IMR-90 (cell line): ENCODE measurements at regions not wholly inside any gene's neighbourhood (a gene's known extent, or its start where the extent isn't known, plus 50 kb on each side); places are given as distances from the start of the nearest gene placed in this dataset.

Source experiments
- ATAC-seq: fragments of 200-7000 bp; cut with Tn5 transposase; 2 replicates; pipeline ENCODE4 v1.9.1; 2020; ENCODE audit warnings: low read depth, mild to moderate bottlenecking, moderate library complexity
- BruUV-seq: library from RNA; stranded (reverse); fragments of 400-500 nt; replicated peaks from 2 replicates; lab custom pipeline; 2021; lab: Mats Ljungman, UMichigan
- CTCF ChIA-PET: fragments of 300-600 bp; formaldehyde crosslinking; extraction: SDS; loops from one replicate; lab custom pipeline; 2021; ENCODE audit warnings: antibody characterized with exemption; lab: Yijun Ruan, JAX
- POLR2A ChIA-PET: fragments of 300-600 bp; sonication (Branson Sonifier 250); formaldehyde crosslinking; loops from one replicate; lab custom pipeline; 2022; ENCODE audit warnings: antibody characterized with exemption; ENCODE audit not compliant: unreplicated experiment; lab: Charles Lee
- DNase-seq: peaks from one replicate; pipeline ENCODE4 v3.0.0; 2013
- H2AFZ ChIP-seq: replicated peaks from 2 replicates; pipeline ENCODE3; 2013; ENCODE audit warnings: low read length, mild to moderate bottlenecking; ENCODE audit not compliant: poor library complexity
- H2AK5ac ChIP-seq: 2 replicates; pipeline ENCODE4 v1.6.1; 2013; ENCODE audit warnings: low read depth, low read length, inconsistent platforms
- H2AK9ac ChIP-seq: replicated peaks from 2 replicates; pipeline ENCODE3; 2013; ENCODE audit warnings: mild to moderate bottlenecking, low read depth, low read length, moderate library complexity; ENCODE audit not compliant: poor library complexity
- H2BK120ac ChIP-seq: 2 replicates; pipeline ENCODE4 v1.6.1; 2013; ENCODE audit warnings: low read depth, low read length, inconsistent platforms
- H2BK15ac ChIP-seq: 3 replicates; pipeline ENCODE4 v1.6.1; 2013; ENCODE audit warnings: low read depth, low read length, inconsistent platforms
- H2BK20ac ChIP-seq: 2 replicates; pipeline ENCODE4 v1.6.1; 2013; ENCODE audit warnings: low read depth, mild to moderate bottlenecking, inconsistent platforms, low read length, moderate library complexity
- H2BK5ac ChIP-seq: 2 replicates; pipeline ENCODE4 v1.6.1; 2013; ENCODE audit warnings: mild to moderate bottlenecking, low read depth, low read length, inconsistent platforms; ENCODE audit not compliant: poor library complexity, severe bottlenecking
- H3K14ac ChIP-seq: replicated peaks from 2 replicates; pipeline ENCODE4 v1.6.1; 2013; ENCODE audit warnings: low read depth, low read length, inconsistent platforms
- H3K18ac ChIP-seq: 2 replicates; pipeline ENCODE4 v1.6.1; 2013; ENCODE audit warnings: low read depth, low read length, control low read depth
- H3K23ac ChIP-seq: 2 replicates; pipeline ENCODE4 v1.6.1; 2013; ENCODE audit warnings: low read depth, low read length, inconsistent platforms
- H3K27ac ChIP-seq: 2 replicates; pipeline ENCODE4 v1.5.1; 2013; ENCODE audit warnings: mild to moderate bottlenecking, control low read depth, low read length; ENCODE audit not compliant: insufficient read depth
- H3K27me3 ChIP-seq: 2 replicates; pipeline ENCODE4 v1.6.1; 2013; ENCODE audit warnings: low read length; ENCODE audit not compliant: control insufficient read depth, insufficient read depth
- H3K36me3 ChIP-seq: 2 replicates; pipeline ENCODE4 v1.6.1; 2013; ENCODE audit warnings: low read length, mixed read lengths; ENCODE audit not compliant: control insufficient read depth, insufficient read depth
- H3K4ac ChIP-seq: 2 replicates; pipeline ENCODE4 v1.6.1; 2013; ENCODE audit warnings: low read depth, low read length, inconsistent platforms
- H3K4me1 ChIP-seq: 2 replicates; pipeline ENCODE4 v1.6.1; 2013; ENCODE audit warnings: low read length, mixed read lengths; ENCODE audit not compliant: control insufficient read depth, insufficient read depth
- H3K4me2 ChIP-seq: 2 replicates; pipeline ENCODE4 v1.6.1; 2013; ENCODE audit warnings: low read depth, mild to moderate bottlenecking, control low read depth, low read length, moderate library complexity
- H3K4me3 ChIP-seq: 2 replicates; pipeline ENCODE4 v1.5.1; 2013; ENCODE audit warnings: low read depth, mild to moderate bottlenecking, control low read depth, low read length, moderate library complexity; ENCODE audit not compliant: insufficient read depth
- H3K56ac ChIP-seq: 2 replicates; pipeline ENCODE4 v1.6.1; 2013; ENCODE audit warnings: low read length, inconsistent platforms; ENCODE audit not compliant: insufficient read depth; ENCODE audit errors: extremely low read depth
- H3K79me1 ChIP-seq, 2 experiments: 2 replicates each; pipeline ENCODE4 v1.6.1; 2013; ENCODE audit warnings: low read length in 2 of 2, inconsistent platforms in 1 of 2, low read depth in 1 of 2
- H3K9ac ChIP-seq: 2 replicates; pipeline ENCODE4 v1.6.1; 2013; ENCODE audit warnings: low read depth, low read length, control low read depth
- H3K9me1 ChIP-seq: 2 replicates; pipeline ENCODE4 v1.6.1; 2013; ENCODE audit warnings: low read length, inconsistent platforms; ENCODE audit not compliant: insufficient read depth
- H3K9me3 ChIP-seq: 2 replicates; pipeline ENCODE4 v1.6.1; 2013; ENCODE audit warnings: low read length; ENCODE audit not compliant: control insufficient read depth, insufficient read depth
- H4K20me1 ChIP-seq: 2 replicates; pipeline ENCODE4 v1.6.1; 2013; ENCODE audit warnings: low read length, inconsistent platforms; ENCODE audit not compliant: insufficient read depth
- H4K5ac ChIP-seq: 2 replicates; pipeline ENCODE4 v1.6.1; 2013; ENCODE audit warnings: mild to moderate bottlenecking, low read depth, low read length, control low read depth
- H4K8ac ChIP-seq, 2 experiments: 2 replicates each; pipeline ENCODE4 v1.6.1; 2013; ENCODE audit warnings: low read depth in 2 of 2, low read length in 2 of 2, control low read depth in 1 of 2, inconsistent platforms in 1 of 2
- H4K91ac ChIP-seq: 2 replicates; pipeline ENCODE4 v1.6.1; 2013; ENCODE audit warnings: low read depth, low read length, inconsistent platforms; ENCODE audit not compliant: insufficient read depth
- BHLHE40 ChIP-seq: fragments of 150-350 bp; IDR thresholded peaks from 2 replicates; pipeline ENCODE4 v1.6.1; 2016; ENCODE audit warnings: mild to moderate bottlenecking, low read depth, low read length
- CEBPB ChIP-seq: IDR thresholded peaks from 2 replicates; pipeline ENCODE4 v1.6.1; 2012; ENCODE audit warnings: low read depth, low read length, improper control_type of control experiment
- CHD1 ChIP-seq: IDR thresholded peaks from 2 replicates; pipeline ENCODE4 v1.6.1; 2012; ENCODE audit warnings: low read depth, low read length, improper control_type of control experiment
- CTCF ChIP-seq: conservative IDR thresholded peaks from 2 replicates; pipeline ENCODE4 v1.5.1; 2012; ENCODE audit warnings: mild to moderate bottlenecking, low read depth, low read length, improper control_type of control experiment
- ELK1 ChIP-seq: fragments of 150-350 bp; IDR thresholded peaks from 2 replicates; pipeline ENCODE4 v1.6.1; 2016; ENCODE audit warnings: low read depth, mild to moderate bottlenecking, low read length, moderate library complexity, borderline replicate concordance
- FOS ChIP-seq: fragments of 150-350 bp; IDR thresholded peaks from 2 replicates; pipeline ENCODE4 v1.6.1; 2016; ENCODE audit warnings: low read depth, low read length
- MAFK ChIP-seq: IDR thresholded peaks from 2 replicates; pipeline ENCODE4 v1.6.1; 2012; ENCODE audit warnings: low read depth, low read length, improper control_type of control experiment
- MAZ ChIP-seq: IDR thresholded peaks from 2 replicates; pipeline ENCODE4 v1.6.1; 2012; ENCODE audit warnings: low read depth, mild to moderate bottlenecking, low read length, improper control_type of control experiment, moderate library complexity, borderline replicate concordance
- MXI1 ChIP-seq: IDR thresholded peaks from 2 replicates; pipeline ENCODE4 v1.6.1; 2012; ENCODE audit warnings: low read depth, mild to moderate bottlenecking, low read length, moderate library complexity, borderline replicate concordance
- NFE2L2 ChIP-seq: fragments of 150-350 bp; IDR thresholded peaks from 2 replicates; pipeline ENCODE4 v1.6.1; 2016; ENCODE audit warnings: low read depth, mild to moderate bottlenecking, low read length
- POLR2A ChIP-seq: IDR thresholded peaks from 2 replicates; pipeline ENCODE4 v1.6.1; 2012; ENCODE audit warnings: mild to moderate bottlenecking, low read depth, low read length
- RAD21 ChIP-seq: IDR thresholded peaks from 2 replicates; pipeline ENCODE4 v1.6.1; 2012; ENCODE audit warnings: low read length, improper control_type of control experiment
- RCOR1 ChIP-seq: IDR thresholded peaks from 2 replicates; pipeline ENCODE4 v1.6.1; 2012; ENCODE audit warnings: mild to moderate bottlenecking, low read length, improper control_type of control experiment; ENCODE audit not compliant: insufficient replicate concordance
- RFX5 ChIP-seq: IDR thresholded peaks from 2 replicates; pipeline ENCODE4 v1.8.0; 2012; ENCODE audit warnings: low read depth, mild to moderate bottlenecking, low read length, moderate library complexity
- SMC3 ChIP-seq: fragments of 150-350 bp; IDR thresholded peaks from 2 replicates; pipeline ENCODE4 v1.6.1; 2016; ENCODE audit warnings: low read depth, mild to moderate bottlenecking, antibody characterized with exemption, low read length, moderate library complexity
- USF2 ChIP-seq: fragments of 150-350 bp; IDR thresholded peaks from 2 replicates; pipeline ENCODE4 v1.6.1; 2017; ENCODE audit warnings: mild to moderate bottlenecking, antibody characterized with exemption, low read length, low read depth
- WGBS, 2 experiments: methylation state at CpG; one replicate each; pipeline versions ENCODE4 v1.1.5 to v1.1.7; 2013; ENCODE audit warnings: missing lambda C conversion rate in 2 of 2; ENCODE audit not compliant: insufficient read length in 1 of 2; ENCODE audit errors: extremely low coverage in 2 of 2; 5-methylcytosine and 5-hydroxymethylcytosine counted together
- dilution Hi-C: fragments of 300-500 bp; cut with HindIII; formaldehyde crosslinking; loops from one replicate; pipeline ENCODE4 v1.14.3; 2018; ENCODE audit warnings: low sequenced_read_pairs; ENCODE audit not compliant: unreplicated experiment
- in situ Hi-C: fragments of 300-500 bp; cut with MboI; formaldehyde crosslinking; loops from 3 replicates; pipeline ENCODE4 v1.14.3; 2019; ENCODE audit warnings: low sequenced_read_pairs, inconsistent platforms, mixed read lengths
- intact Hi-C: fragments of 100-400 bp; cut with micrococcal nuclease; formaldehyde crosslinking; loops from 2 replicates; pipeline ENCODE4 v1.10.0; 2022

GRCh38 chr3:27596921-27597320, 112.7 kb upstream of the SLC4A7 start:
- Histone ChIP-seq H3K4ac (peak overlapping the region; percentile 36; the same call in 1 of the 2 replicates), H2AK5ac (no peak overlapping the region; the same call in 1 of the 2 replicates), H3K9ac (no peak overlapping the region), H3K56ac (no peak overlapping the region), H2BK20ac (0 out of 2 replicates have a peak overlapping the region, but pooled peaks have one; percentile 3), H3K14ac (peak overlapping the region; percentile 65; the same call in 1 of the 2 replicates), H2BK5ac (peak overlapping the region; percentile 47), H2AK9ac (no peak overlapping the region), H3K27me3 (no peaks in the 10 kb centered on the region), H3K4me2 (no peak overlapping the region), H4K20me1 (no peaks in the 10 kb centered on the region), H3K23ac (peak overlapping the region; percentile 60; the same call in 1 of the 2 replicates), H2AFZ (peak overlapping the region; percentile 59), H3K4me1 (peaks cover 4% of the 10 kb centered on the region; the same call in 1 of the 2 replicates), H3K18ac (peak overlapping the region; percentile 10; the same call in 1 of the 2 replicates), H3K27ac (no peak overlapping the region), H4K8ac (no peak overlapping the region), H4K91ac (peak overlapping the region; percentile 21; the same call in 1 of the 2 replicates), H4K5ac (no peak overlapping the region), H3K4me3 (no peak overlapping the region), H2BK15ac (no peak overlapping the region), H3K9me3 (no peaks in the 10 kb centered on the region), H2BK120ac (peak overlapping the region; percentile 49; the same call in 1 of the 2 replicates), H3K79me1 (no peaks in the 10 kb centered on the region), H3K9me1 (peaks cover 6% of the 10 kb centered on the region), H3K36me3 (no peaks in the 10 kb centered on the region)
- DNase-seq (peak; percentile 46), ATAC-seq (no peak; the same call in 1 of the 2 replicates)
- in situ Hi-C loops (no loop called here), dilution Hi-C loops (no loop called here), intact Hi-C loops (no loop called here)
- no TSS peak for BruUV-seq
- POLR2A ChIA-PET: no interaction called here
- whole genome bisulfite sequencing, 2 experiments: no CpG with 5 or more reads among the region's 1 CpG
- TF ChIP-seq MAFK (no peak), RFX5 (no peak), ELK1 (no peak), RAD21 (no peak), SMC3 (no peak), FOS (no peak), BHLHE40 (no peak), MXI1 (no peak), USF2 (no peak), CEBPB (no peak), RCOR1 (no peak), NFE2L2 (no peak), CHD1 (no peak), CTCF (no peak), MAZ (no peak), POLR2A (no peak)
- CTCF ChIA-PET: no interaction called here
